Stimulated activated naive CD8-positive, alpha-beta T cell treated with anti-CD3 and anti-CD28 coated beads, Interleukin-15, amount 100 ng/mL, for 72 hours (primary cell): ENCODE measurements at regions not wholly inside any gene's neighbourhood (a gene's known extent, or its start where the extent isn't known, plus 50 kb on each side); places are given as distances from the start of the nearest gene placed in this dataset.

Experiments
- ATAC-seq: fragments of 150-1000 bp; cut with Tn5 transposase; 2 replicates; pipeline ENCODE4 v1.10.0; 2021; ENCODE audit warnings: mild to moderate bottlenecking, moderate library complexity
- DNase-seq, 2 donors: peaks; one replicate each; pipeline ENCODE4 v3.0.0; 2021 to 2022
- H3K27ac Mint-ChIP-seq, 2 donors: one replicate each; pipeline ENCODE4 v1.8.0; 2022; ENCODE audit warnings: mild to moderate bottlenecking in 2 of 2, mixed read lengths in 2 of 2, moderate library complexity in 2 of 2
- H3K27me3 Mint-ChIP-seq: one replicate; pipeline ENCODE4 v1.8.0; 2022; ENCODE audit warnings: mixed read lengths
- H3K4me1 Mint-ChIP-seq: one replicate; pipeline ENCODE4 v1.8.0; 2022; ENCODE audit warnings: mild to moderate bottlenecking, mixed read lengths
- H3K4me3 Mint-ChIP-seq, 2 donors: one replicate each; pipeline ENCODE4 v1.8.0; 2022; ENCODE audit warnings: mild to moderate bottlenecking in 2 of 2, mixed read lengths in 2 of 2, moderate library complexity in 1 of 2
- H3K9me3 Mint-ChIP-seq, 2 donors: one replicate each; pipeline ENCODE4 v1.8.0; 2022; ENCODE audit warnings: mixed read lengths in 2 of 2

DNA sequence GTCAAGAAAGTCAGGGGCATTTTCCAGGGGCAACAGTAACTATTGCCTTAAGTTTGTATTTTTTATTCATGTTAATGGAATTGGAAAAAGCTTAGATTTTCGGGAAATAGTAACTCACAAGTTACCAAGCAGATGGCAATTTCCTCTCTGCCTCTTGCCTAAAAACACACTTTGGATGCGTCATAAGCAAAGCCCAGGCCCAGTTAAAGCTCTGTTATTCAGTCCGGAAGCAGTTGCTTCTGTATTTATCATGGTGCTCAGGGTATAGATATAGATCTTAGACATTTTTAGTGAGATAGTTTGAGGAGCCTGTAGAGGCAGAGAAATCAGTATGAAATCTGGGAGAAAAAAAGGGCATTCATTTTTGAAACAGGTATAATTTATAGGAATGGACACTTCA lies 260.3 kb upstream of the TNC start:
- H3K27ac Mint-ChIP-seq, result no peak overlapping the region
- H3K9me3 Mint-ChIP-seq, result peaks cover 8 to 20% of the 10 kb centered on the region in 2 donors
- H3K4me3 Mint-ChIP-seq, result no peak overlapping the region
- H3K27me3 Mint-ChIP-seq, result no peaks in the 10 kb centered on the region
- DNase-seq (no peak), ATAC-seq (no peak)
- H3K4me1 Mint-ChIP-seq, result peaks cover 1% of the 10 kb centered on the region

DNA sequence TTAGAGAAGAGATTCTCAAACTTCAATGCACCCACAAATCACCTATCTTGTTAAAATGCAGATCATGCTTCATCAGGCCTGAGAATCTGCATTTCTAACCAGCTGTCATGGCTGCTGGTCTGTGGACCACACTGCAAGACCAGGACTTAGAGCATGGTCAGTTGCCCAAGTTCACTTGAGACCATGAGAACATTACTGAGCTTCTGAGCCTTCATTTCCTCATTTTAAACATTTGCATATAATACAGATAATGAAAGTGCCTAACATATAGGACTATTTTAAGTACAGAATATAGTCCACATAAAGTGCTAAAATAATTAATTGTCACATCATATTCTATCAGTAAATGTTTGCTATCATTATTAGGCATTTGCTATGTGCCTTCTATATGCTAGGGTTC lies 260.8 kb upstream of the TNC start:
- DNase-seq, result no peak
- Mint-ChIP-seq H3K4me1 (no peaks in the 10 kb centered on the region), H3K4me3 (no peak overlapping the region), H3K9me3 (peaks cover 11 to 20% of the 10 kb centered on the region in 2 donors), H3K27me3 (no peaks in the 10 kb centered on the region), H3K27ac (no peak overlapping the region)
- no peak for ATAC-seq

DNA sequence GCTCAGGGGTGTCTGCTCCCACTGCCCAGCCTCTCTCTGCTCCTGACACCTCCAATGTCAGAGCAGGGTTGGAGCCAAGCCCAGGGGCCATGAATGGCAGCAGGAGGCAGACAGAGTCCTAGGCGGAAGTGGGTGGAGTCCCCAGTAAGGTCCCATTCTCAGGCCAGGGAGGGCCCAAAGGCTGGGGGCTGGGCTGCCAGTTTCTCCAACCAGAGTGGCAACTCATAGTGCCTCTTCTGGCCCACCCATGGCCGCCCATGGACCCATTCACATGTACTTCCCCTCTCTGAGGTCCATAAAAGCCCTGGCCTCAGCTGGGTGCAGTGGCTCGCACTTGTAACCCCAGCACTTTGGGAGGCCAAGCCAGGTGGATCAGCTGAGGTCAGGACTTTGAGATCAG lies 261.8 kb upstream of the TNC start:
- Mint-ChIP-seq H3K4me1 (no peaks in the 10 kb centered on the region), H3K9me3 (peaks cover 13 to 20% of the 10 kb centered on the region in 2 donors), H3K4me3 (no peak overlapping the region), H3K27me3 (no peaks in the 10 kb centered on the region), H3K27ac (no peak overlapping the region)
- no peak for ATAC-seq
- no peak for DNase-seq

DNA sequence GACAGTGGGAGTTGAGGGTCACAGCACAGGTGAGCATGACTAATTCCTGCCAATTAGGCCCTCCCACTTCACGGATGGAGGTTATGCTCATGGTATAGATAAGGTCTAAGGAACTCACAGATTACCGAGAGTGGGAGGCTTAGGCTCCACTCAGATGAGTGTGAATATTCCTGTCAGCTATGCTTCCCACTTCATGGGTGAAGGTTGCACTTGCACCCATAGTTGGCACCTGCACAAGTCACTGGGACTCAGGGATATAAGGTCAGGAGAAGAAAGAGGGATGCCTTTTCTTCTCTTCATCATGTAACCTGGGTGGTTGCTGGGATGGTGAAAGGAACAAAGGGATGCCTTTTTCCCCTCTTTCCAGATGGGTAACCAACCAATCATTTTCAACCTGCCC lies 264.9 kb upstream of the TNC start:
- H3K4me3 Mint-ChIP-seq, result no peak overlapping the region
- DNase-seq (no peak), ATAC-seq (no peak)
- H3K27ac Mint-ChIP-seq, result no peak overlapping the region
- no peaks in the 10 kb centered on the region for H3K4me1 Mint-ChIP-seq
- H3K27me3 Mint-ChIP-seq, result no peaks in the 10 kb centered on the region
- H3K9me3 Mint-ChIP-seq, result peaks cover 13 to 20% of the 10 kb centered on the region in 2 donors

DNA sequence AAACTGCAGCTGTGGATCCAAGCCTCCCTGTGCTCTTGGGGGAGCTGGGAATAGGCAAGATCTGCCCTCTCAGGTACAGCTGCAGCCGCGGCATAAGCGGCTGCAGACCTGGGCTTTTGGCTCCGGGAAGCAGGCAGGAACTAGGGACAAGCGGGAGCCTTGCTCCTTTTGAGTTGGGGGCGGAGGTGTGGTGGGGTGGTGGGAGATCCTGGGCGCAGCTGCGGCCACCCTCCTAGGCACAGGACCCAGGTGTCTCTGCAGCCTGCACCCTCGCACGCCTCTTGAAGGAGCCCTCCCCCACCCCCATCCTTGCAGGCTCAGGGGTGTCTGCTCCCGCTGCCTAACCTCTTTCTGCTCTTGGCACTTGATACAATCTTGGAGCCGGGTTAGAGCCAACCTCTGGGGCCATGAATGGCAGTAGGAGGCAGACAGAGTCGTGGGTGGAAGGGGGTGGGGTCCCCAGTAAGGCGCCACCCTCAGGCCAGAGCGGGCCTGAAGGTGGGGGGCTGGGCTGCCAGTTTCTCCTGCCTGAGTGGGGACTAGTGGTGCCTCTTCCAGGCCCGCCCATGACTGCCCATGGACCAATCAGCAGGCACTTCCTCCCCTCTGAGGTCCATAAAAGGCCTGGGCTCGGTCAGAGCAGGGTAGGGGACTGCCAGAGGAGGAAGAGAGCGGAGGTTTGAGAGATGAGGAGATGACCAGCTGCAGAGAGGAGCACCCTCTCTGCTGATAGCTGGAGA lies 267.6 kb upstream of the TNC start:
- Mint-ChIP-seq H3K4me3 (no peak overlapping the region), H3K4me1 (no peaks in the 10 kb centered on the region), H3K27ac (no peak overlapping the region), H3K9me3 (peaks cover 13 to 20% of the 10 kb centered on the region in 2 donors), H3K27me3 (no peaks in the 10 kb centered on the region)
- no peak for DNase-seq
- peak; percentile 35 for ATAC-seq

DNA sequence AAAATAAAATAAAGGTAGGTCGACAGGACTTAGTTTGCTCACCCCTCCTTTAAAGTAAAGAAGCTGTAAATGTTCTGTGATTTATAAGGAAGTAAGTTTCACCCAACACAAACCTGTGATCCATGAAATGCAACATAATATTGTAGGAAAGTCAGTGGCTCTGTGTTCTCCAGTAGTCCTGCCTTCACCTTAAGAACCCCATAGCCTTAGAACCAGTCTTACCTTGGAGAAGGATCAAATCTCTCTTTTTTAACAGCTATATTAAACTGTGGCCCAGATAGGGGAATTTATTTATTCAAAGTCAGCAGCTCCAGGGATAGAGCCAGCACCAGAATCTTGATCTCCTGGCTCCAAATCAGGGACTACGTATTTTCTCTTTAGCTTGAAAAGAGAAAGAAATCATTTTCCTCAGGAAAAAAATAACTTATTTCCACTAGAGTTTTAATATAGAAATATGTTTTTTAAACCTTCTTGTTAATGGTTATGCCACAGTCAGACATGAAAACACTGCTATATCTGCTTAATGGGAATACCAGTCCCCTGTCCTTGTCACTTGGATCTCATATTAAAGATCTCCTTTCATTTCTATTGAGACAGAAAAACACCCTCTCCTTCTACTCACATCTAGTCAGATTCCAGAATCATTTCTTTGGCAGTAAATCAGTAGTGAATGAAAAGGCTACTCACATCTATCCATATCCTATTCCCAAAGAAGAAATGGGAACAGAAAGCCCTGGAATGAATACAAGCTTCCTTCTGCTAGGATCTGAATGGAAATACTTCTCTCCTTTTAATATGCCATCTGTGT lies 269.2 kb upstream of the TNC start:
- ATAC-seq (no peak), DNase-seq (no peak)
- Mint-ChIP-seq H3K4me1 (no peaks in the 10 kb centered on the region), H3K9me3 (peaks cover 4 to 6% of the 10 kb centered on the region in 2 donors), H3K4me3 (no peak overlapping the region), H3K27ac (no peak overlapping the region), H3K27me3 (no peaks in the 10 kb centered on the region)

DNA sequence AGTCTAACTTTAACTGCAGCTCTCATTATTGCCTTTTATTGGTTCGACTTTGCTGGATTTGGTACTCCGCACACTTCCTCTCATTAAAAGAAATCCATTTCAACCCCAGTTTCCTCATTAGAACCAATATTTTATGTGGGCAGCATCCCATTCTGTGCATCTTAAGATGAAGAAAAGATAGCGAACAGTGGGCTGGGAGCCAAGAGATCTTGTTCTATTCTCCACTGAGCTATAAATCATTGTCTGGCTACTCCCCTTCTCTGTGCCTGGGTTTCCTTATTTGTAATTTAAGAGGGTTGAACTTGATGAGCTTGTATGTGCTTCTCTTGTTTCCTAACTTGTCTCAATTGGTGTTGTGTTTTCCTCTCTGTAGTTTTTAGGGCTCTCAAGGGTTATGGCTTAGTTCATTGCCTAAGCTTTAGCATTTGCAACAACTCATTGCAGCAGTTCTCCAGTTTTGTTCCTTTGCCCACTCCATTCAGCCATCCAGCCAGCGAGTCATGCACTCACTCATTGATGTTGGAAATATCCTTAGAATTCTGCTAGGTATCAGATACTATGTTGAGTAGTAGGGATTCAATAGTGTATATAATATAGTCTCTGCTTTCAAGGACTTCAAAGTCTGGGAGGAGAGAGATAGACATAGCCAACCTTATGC lies 273.3 kb upstream of the TNC start:
- Mint-ChIP-seq H3K4me3 (no peak overlapping the region), H3K27me3 (peaks cover 14% of the 10 kb centered on the region), H3K9me3 (no peaks in the 10 kb centered on the region), H3K4me1 (no peaks in the 10 kb centered on the region), H3K27ac (no peak overlapping the region)
- ATAC-seq, result no peak
- DNase-seq, result no peak

DNA sequence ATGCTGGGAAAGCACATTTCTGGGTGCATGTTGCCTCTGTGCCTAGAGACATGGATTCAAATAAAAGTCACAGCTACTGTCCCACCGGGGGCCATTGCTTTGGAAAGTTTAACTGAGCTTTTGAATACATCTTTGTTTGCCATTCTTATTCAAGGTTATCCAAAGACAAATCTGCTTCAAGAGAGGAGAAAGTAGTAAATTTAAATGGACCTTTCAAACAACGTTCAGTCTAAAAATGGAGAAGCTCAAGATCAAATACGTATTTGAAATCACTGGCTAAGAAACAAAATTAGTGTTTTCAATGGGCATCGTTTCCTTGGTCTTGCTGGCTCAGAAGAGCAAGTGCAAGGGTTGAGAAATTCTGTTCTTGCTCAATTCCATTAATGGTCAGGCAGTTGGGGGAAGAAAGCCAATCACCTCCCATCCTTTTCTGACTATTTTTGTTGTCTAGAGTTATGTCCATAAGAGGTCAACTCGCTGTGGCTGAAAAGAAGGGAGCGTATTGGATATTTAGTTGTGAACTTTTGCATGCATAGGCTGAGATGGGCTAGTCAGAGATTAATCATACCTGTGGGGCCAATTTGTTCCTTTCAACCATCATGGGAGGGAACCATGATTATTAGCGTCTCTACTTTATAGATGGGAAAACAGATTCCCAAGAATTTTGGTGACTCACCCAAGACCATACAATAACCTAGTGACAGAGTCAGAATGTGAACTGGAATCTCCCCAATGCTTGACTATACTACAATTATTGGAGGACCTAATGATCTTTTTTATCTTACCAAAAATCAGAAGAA lies 276.2 kb upstream of the TNC start:
- no peak overlapping the region for H3K27ac Mint-ChIP-seq
- no peak for DNase-seq
- no peak overlapping the region for H3K4me3 Mint-ChIP-seq
- H3K9me3 Mint-ChIP-seq, result no peaks in the 10 kb centered on the region
- ATAC-seq, result no peak
- peaks cover 22% of the 10 kb centered on the region for H3K27me3 Mint-ChIP-seq
- H3K4me1 Mint-ChIP-seq, result no peaks in the 10 kb centered on the region

DNA sequence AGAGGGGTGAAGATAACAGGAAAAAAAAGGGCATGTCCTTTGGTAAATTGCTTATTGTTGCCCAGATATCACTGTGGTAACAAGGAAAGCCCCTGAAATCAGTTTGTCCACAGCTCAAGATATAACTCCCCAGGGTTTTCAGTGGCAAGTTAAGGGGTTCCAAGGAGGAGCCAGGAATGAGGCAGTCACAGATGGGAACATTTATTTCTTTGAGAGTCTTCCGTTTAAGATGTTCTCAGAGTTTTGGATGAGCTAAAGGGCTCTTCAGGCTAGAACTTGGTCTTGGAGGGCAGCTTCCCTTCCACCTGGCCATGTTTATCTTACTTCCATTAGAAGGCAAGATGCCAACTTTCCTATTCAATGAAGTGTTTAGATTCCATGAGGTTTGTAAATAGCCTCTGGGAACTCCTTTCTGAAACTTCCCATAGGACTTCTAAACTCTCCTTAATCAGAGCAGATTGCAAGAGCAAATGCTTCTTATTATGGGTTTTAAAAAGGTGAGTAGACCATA lies 277.6 kb upstream of the TNC start:
- Mint-ChIP-seq H3K27me3 (peaks cover 22% of the 10 kb centered on the region), H3K4me1 (no peaks in the 10 kb centered on the region), H3K9me3 (no peaks in the 10 kb centered on the region), H3K27ac (no peak overlapping the region), H3K4me3 (no peak overlapping the region)
- DNase-seq, result no peak
- ATAC-seq, result no peak

DNA sequence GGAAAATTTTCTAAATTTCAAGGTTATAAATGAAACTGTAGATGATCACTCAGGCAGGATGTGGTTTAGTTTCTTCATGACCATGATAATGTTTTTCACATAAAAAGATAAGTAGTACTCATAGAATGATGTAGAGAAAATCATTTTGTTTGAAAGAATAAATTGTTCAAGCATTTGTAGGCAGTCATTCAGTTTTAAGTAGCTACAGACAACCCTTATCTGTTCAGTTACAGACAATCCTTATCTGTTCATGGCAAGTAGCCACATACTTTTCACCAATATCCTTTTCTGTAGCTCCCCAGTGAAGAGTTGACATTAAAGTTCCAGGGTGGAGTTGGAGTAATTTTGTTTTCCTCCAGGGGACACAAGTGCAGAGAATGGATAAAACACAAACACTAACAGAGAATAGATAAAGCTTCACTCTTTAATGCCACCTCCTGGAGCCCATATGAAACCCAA lies 278.1 kb upstream of the TNC start:
- H3K9me3 Mint-ChIP-seq, result no peaks in the 10 kb centered on the region
- H3K4me1 Mint-ChIP-seq, result no peaks in the 10 kb centered on the region
- ATAC-seq (no peak), DNase-seq (no peak)
- no peak overlapping the region for H3K27ac Mint-ChIP-seq
- peaks cover 22% of the 10 kb centered on the region for H3K27me3 Mint-ChIP-seq
- H3K4me3 Mint-ChIP-seq, result no peak overlapping the region

DNA sequence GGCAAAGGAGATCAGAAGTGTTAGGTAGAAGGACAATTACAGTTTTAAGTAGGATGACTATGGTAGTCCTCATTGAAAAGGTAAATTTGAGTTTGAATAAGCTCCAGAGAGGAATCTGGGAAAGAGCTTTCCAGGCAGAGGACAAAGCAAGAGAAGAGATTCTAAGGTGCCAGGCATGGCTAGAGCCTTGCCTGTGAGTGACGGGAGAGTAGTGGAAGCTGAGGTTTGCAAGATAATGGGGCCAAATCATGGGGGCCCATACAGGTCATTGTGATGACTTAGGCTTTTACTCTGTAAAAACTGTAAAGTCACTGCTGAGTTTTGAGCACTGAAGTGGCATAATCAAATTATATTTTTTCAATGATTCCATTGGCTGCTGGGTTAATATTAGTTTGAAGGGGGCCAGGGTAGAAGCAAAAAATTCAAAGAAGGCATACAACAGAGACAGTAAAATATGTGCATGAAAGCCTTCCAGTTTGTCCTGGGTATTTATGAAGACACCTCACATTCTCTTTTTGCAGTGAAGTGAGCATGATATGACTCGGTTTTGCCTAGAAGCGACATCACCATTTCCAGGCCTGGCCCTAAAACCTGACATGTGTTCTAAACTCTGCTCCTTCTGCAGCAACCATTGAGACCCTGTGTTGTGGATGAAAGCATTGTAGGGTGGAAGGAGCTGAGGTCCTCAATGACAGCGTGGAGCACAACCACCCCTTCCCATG lies 279.8 kb upstream of the TNC start:
- Mint-ChIP-seq H3K27me3 (peaks cover 22% of the 10 kb centered on the region), H3K4me1 (no peaks in the 10 kb centered on the region)
- ATAC-seq, result no peak

DNA sequence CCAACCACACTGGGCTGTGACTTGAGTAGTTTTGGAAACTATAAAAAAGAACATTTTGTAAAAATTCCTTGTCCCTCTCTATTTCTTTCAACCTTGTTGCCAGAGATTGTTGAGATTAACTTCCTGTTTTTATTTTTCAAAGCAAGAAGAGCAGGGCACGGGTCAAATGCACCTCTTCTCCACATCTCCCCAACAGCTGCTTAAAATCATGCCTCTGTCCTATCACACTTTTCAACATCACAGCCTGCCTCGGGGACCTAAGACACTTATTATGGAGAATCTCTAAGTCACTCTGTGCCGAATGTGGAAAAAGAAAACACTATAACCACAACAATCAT lies 280.3 kb upstream of the TNC start:
- no peak overlapping the region for H3K27ac Mint-ChIP-seq
- DNase-seq, result no peak
- peaks cover 22% of the 10 kb centered on the region for H3K27me3 Mint-ChIP-seq
- no peak for ATAC-seq
- H3K4me1 Mint-ChIP-seq, result no peaks in the 10 kb centered on the region
- no peak overlapping the region for H3K4me3 Mint-ChIP-seq
- H3K9me3 Mint-ChIP-seq, result no peaks in the 10 kb centered on the region

More for the DNA sequence above, 279.8 kb upstream of the TNC start:
- DNase-seq, result no peak
- H3K9me3 Mint-ChIP-seq, result no peaks in the 10 kb centered on the region
- H3K4me3 Mint-ChIP-seq, result no peak overlapping the region
- no peak overlapping the region for H3K27ac Mint-ChIP-seq

DNA sequence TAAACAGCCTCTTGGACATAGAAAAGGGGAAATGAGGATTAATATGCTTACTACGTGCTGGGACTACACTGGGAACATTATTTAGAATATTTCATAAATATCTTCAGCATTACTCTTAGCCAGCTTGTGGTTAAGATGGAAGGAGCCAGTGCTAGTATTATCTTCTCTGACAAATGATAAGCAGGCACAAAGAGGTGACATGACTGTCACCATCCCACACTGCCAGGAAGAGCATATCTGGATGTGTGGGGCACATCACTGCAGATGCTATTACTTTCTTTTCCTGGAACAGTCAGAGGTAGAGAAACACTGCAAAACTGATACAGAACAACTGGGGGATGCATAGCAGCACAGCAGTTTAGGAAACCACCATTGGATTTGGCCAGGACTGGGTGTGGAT lies 281.0 kb upstream of the TNC start:
- no peaks in the 10 kb centered on the region for H3K9me3 Mint-ChIP-seq
- ATAC-seq, result no peak
- no peak overlapping the region for H3K27ac Mint-ChIP-seq
- H3K27me3 Mint-ChIP-seq, result peaks cover 25% of the 10 kb centered on the region
- H3K4me3 Mint-ChIP-seq, result no peak overlapping the region
- no peaks in the 10 kb centered on the region for H3K4me1 Mint-ChIP-seq
- DNase-seq, result no peak

DNA sequence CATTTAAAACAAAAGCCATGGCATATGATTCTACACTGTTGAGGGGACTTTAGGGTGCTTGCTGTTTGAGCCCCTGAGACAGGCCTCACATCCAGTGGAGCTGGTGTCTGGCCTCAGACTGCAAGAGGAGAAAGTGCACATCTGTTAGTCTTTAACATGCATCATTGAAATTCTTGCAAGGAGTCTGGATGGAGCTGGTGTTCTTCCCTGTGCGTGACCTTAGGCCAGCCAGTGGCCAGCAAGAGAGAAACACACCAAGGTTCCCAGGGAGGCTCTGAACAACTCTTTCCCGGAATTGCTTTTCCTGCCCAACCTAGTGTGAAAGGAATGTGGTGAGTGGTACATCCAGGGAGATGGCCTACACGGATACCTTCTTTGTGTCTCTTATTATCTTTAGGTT lies 282.8 kb upstream of the TNC start:
- ATAC-seq (no peak), DNase-seq (no peak)
- no peaks in the 10 kb centered on the region for H3K9me3 Mint-ChIP-seq
- H3K27ac Mint-ChIP-seq, result no peak overlapping the region
- H3K4me3 Mint-ChIP-seq, result no peak overlapping the region
- peaks cover 16% of the 10 kb centered on the region for H3K27me3 Mint-ChIP-seq
- H3K4me1 Mint-ChIP-seq, result no peaks in the 10 kb centered on the region
